Inflammatory macrophage (primary cell): ENCODE measurements at regions not wholly inside any gene's neighbourhood (a gene's known extent, or its start where the extent isn't known, plus 50 kb on each side); places are given as distances from the start of the nearest gene placed in this dataset.
"Not testable (repeated sequence)": the region's sequence is repeated elsewhere in the genome, so short reads cannot be mapped to it uniquely, and the experiment has no call there.

Experiments used
- DNase-seq, 2 donors: peaks; one replicate each; pipeline ENCODE4 v3.0.0-alpha.2; 2020 to 2022

DNA sequence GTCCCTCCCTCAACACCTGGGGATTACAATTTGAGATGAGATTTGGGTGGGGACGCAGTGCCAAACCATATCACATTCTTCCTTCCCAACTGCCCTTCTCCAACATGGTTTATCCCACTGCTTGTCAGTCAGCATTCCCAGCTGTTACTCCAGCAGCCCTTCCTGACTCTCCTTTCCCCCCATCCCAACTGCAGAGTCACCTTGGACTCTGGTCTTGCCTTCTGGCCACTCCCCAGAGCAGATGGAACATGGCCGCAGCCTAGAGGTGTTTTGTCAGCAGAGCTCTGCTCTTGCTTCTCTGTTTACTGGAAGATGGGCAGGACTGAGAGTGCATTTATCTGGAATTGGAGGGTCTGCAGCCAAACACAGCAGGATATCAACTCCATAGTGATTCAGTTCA lies 51.2 kb upstream of the MEX3C start:
- no peak for DNase-seq

DNA sequence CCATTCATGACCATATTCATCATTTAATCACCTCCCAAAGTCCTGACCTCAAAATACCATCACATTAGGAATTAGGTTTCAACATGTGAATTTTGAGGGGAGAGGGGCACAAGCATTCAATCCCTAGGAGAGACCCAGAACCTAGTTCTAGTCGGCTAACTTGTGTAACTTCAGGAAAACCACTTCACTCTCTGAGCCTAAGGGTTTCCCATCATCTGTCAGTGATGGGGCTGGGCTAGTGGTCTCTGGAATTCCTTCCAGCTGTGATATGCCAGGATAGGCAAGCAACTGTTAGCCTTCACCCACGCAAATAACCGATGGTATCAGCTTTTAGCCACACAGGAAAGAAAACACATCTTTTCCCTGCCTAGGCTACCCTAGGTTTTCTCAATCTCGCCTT lies 52.5 kb upstream of the MEX3C start:
- DNase-seq, result no peak

GRCh38 chr18:51250458-51251024 lies 53.1 kb upstream of the MEX3C start:
- no peak for DNase-seq

DNA sequence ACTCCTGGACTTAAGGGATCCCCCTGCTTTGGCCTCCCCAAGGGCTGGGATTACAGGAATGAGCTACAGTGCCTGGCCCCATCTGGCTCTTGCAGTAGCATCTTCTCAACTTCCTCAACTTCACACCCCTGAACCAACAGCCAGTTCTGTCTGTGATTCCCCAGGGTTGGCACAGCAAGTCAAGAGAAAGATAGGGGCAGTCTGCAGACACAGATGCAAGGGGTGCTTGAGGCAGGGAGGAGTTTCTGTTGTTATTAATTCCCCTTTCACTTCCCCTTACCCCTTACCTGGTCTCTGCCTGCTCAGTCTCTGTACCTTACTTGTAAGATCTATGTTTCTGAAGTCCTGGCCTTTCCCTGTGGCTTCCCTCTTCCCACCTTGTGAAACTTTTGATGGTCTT lies 54.1 kb upstream of the MEX3C start:
- no peak for DNase-seq

- DNase-seq, result no peak
Measured at GRCh38 chr18:51253476-51253875, 56.0 kb upstream of the MEX3C start.

- DNase-seq, result no peak
Measured at GRCh38 chr18:51255693-51256092, 58.2 kb upstream of the MEX3C start.

GRCh38 chr18:51257150-51257549 lies 59.7 kb upstream of the MEX3C start:
- DNase-seq, result no peak

GRCh38 chr18:51260118-51260517 lies 62.6 kb upstream of the MEX3C start:
- DNase-seq, result no peak

DNA sequence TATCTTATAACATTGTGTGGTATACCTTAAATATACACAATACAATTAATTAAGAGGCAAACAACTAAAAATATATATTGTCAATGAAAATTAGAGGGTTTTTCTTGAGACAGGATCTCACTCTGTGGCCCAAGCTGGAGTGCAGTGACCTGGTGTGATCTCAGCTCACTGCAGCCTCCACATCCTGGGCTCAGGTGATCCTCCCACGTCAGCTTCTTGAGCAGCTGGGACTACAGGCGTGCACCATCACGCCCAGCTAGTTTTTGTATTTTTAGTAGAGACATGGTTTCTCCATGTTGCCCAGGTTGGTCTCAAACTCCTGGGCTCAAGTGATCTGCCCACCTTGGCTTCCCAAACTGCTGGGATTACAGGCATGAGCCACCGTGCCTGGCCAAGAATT lies 68.6 kb upstream of the MEX3C start:
- not testable (repeated sequence) for DNase-seq

DNA sequence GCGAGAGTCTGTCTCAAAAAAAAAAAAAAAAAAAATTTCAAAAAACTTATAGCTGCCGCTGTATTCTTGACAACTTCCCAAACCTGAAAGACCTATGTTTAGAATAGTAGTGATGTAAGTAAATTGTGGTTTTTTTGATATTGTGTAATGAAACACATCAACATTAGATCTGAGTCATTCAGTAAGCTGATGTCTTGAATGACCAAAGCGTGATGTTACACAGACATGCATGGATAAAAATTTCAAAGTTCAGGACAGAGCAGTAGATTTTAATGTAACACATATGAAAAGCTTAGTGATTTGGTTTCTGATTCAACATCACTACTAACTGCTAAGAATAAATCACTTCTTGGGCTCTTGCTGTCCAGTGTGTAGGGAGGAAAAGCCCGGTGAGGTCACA lies 69.3 kb upstream of the MEX3C start:
- DNase-seq, result peak; percentile 36 to 87

- no peak for DNase-seq
Measured at GRCh38 chr18:51273437-51273836, 76.0 kb upstream of the MEX3C start.

DNA sequence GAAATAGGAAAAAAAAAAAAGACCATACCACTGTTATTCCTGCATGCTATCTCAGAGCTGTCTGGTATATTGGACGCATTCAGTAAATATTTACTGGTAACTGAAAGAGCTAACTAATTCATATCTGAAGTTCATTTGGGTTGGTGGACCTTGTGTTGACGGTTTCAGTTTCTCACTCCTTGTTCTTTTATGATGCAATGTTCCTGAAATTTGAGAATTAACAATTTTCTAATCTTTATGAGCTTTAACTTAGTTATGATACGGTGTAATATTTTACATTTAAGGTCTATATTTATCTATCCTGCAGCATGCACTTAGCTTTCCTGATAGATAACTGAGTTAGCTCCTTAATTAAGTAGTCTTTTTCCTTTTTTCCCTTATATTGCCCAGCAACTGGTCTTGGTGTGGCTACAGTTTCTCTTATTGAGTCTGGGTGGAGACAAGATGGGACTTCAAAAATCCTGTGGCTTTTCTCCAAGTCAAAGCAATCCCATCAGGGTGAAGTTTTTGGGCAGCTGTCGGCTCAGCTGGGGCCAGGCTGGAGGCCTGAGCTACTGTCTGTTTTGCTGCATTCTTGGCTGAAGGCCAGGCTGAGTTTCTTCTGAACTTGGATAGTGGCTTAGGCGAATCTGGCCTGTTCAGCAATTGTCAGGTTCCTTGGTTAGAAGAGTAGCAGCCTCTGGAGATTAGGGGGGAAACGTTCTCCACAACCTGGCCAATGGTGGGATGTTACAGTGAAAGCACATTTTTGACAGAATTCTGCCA lies 78.4 kb upstream of the MEX3C start:
- DNase-seq, result no peak

GRCh38 chr18:51278045-51278649 lies 80.7 kb upstream of the MEX3C start:
- peak; percentile 26 to 40 for DNase-seq

DNA sequence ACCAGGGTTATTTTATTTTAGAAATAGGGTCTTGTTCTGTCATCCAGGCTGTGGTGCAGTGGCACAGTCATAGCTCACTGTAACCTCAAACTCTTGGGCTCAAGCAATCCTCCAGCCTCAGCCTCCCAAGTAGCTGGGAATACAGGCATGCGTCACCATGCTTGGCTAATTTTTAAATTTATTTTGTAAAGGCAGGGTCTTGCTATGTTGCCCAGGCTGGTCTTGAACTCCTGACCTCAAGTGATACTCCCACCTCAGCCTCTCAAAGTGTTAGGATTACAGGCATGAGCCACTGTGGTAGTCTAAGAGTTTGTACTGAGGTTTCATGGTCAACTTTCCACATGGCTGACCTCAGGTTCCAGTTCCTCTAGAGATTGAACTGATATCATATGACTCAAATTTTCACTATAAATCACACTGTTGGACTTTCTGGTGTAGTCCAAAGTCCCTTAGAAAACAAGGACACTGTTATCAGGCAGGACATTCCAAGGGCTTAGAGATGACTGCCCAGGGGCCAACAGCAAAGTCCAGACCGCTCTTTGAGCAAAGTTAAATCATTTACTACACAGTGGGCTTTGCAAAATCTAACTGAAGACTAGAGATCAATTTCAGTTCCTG lies 82.0 kb upstream of the MEX3C start:
- DNase-seq, result no peak

GRCh38 chr18:51287818-51288508 lies 90.5 kb upstream of the MEX3C start:
- no peak for DNase-seq

- DNase-seq, result no peak
Measured at GRCh38 chr18:51288582-51288981, 91.1 kb upstream of the MEX3C start.

DNA sequence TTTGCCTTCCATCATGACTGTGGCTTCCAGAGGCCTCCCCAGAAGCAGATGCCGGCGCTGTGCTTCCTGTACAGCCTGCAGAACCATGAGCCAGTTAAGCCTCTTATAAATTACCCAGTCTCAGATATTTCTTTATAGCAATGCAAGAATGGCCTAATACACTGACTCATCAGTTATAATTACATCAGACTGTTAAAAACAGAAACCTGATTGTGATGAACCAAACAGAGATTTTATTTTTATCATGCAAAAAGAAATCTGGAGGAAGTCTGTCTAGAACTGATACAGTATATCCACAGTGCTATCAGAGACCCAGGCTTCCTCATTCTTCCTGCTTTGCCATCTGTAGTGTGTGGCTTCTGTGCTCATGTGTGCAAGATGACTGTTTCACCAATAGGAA lies 93.4 kb upstream of the MEX3C start:
- DNase-seq, result no peak

- no peak for DNase-seq
Measured at GRCh38 chr18:51300912-51301311, 103.4 kb upstream of the MEX3C start.

DNA sequence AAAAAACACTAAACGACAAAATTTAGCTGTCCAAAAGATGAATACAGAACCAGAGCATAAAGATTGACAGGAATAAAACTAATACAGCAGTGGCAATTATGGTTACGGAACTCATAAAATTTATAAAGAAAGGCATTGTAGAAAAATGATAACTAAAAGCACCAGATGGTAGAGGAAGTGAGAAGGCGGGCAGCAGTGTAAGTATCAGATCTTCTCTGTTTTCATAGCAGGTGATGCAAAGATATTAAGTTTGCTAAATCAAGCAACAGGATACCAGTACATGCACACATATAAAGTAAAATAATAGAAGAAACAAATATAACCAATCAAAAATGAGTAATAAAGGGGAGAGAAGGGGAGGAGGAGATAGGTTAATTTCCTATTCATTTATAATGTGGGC lies 103.9 kb upstream of the MEX3C start:
- DNase-seq, result no peak

DNA sequence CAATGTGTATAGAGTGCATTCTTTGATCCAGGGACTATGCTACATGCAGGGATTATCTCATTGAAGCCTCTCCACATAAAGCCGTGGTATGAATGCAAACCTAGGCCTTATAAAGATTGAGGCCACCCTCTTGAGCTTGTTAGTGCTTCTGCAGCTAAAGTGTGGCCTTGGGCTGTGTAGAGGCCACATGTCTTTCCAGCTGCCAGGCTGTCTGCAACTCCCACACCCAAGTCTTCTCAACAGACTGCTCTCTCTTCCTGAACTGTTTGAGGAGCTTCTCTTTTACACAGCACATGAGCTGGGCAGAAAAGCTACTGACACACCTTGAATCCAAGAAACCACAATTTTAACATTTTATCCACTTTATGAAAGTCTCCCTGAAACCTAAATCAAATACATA lies 119.2 kb upstream of the MEX3C start:
- no peak for DNase-seq

- DNase-seq, result no peak
Measured at GRCh38 chr18:51321696-51322095, 124.2 kb upstream of the MEX3C start.

- DNase-seq, result no peak
Measured at GRCh38 chr18:51323961-51324360, 126.5 kb upstream of the MEX3C start.

DNA sequence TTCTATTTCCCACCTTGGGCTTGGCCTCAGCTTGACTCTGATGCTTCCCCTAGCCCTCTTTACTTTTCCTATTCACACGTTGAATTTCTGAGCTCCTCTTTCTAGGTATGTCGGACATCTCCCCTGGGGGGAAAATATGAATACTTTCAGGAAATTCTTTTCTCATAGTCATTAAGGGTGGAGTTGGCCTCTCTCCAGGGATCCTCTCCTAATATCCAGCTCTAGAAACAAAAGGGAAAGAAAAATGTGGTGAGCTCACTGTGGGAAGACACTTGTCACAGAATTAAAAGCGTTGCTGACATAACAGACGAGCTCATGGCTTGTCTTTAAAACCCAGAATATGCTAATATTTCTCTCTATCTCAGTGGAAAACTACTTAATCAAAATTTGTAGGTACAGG lies 132.7 kb upstream of the MEX3C start:
- DNase-seq, result no peak
